ENCODE measurements at regions not wholly inside any gene's neighbourhood (a gene's known extent, or its start where the extent isn't known, plus 50 kb on each side); places are given as distances from the start of the nearest gene placed in this dataset.

- Histone ChIP-seq H3K27me3 (ENCODE audit: insufficient read depth, low read length) (no peaks in the 10 kb centered on the region), H2BK15ac (ENCODE audit: low read depth, low read length) (no peak overlapping the region), H3K4me1 (ENCODE audit: insufficient read depth, low read length) (no peaks in the 10 kb centered on the region), H3K23me2 (ENCODE audit: insufficient read length, low read depth, low read length, poor library complexity, severe bottlenecking) (no peaks in the 10 kb centered on the region), H3K14ac (ENCODE audit: insufficient read depth, low read length) (no peak overlapping the region; the same call in 1 of the 2 replicates), H2AK5ac (ENCODE audit: insufficient read length, low read length) (no peak overlapping the region), H3K79me2 (ENCODE audit: insufficient read depth, low read length) (no peaks in the 10 kb centered on the region), H3K4me2 (ENCODE audit: insufficient read depth, insufficient read length, low read length) (no peak overlapping the region), H3K9ac (ENCODE audit: extremely low read depth, insufficient read length, low read length) (no peak overlapping the region), H4K5ac (ENCODE audit: insufficient read length, low read depth, low read length) (no peak overlapping the region), H3K27ac (ENCODE audit: insufficient read length, low read depth, low read length) (no peak overlapping the region), H4K91ac (ENCODE audit: insufficient read length, low read depth, low read length) (no peak overlapping the region), H3K79me1 (ENCODE audit: insufficient read depth, low read depth, low read length, poor library complexity, severe bottlenecking) (no peaks in the 10 kb centered on the region), H3K56ac (ENCODE audit: insufficient read length, low read depth, low read length) (no peak overlapping the region), H4K8ac (replicated peaks; ENCODE audit: insufficient read length, low read depth, low read length) (no peak overlapping the region), H2BK20ac (ENCODE audit: low read depth, low read length, poor library complexity, severe bottlenecking) (no peak overlapping the region), H3K9me3 (ENCODE audit: control insufficient read depth, low read depth, low read length) (no peaks in the 10 kb centered on the region), H2BK5ac (ENCODE audit: insufficient read length, low read length) (no peak overlapping the region), H3K4ac (ENCODE audit: low read depth, low read length) (no peak overlapping the region), H2AFZ (ENCODE audit: low read length) (no peak overlapping the region), H3K18ac (ENCODE audit: insufficient read length, low read depth, low read length) (no peak overlapping the region), H4K20me1 (ENCODE audit: control insufficient read depth, insufficient read depth, insufficient read length) (no peaks in the 10 kb centered on the region), H3T11ph (ENCODE audit: low read length) (no peak overlapping the region), H2BK120ac (ENCODE audit: low read depth, low read length, poor library complexity, severe bottlenecking) (no peak overlapping the region), H3K23ac (ENCODE audit: insufficient read length, low read depth, low read length) (no peak overlapping the region), H2BK12ac (ENCODE audit: insufficient read length, low read depth, low read length) (no peak overlapping the region)
- WGBS (ENCODE audit: extremely low coverage, insufficient read length, low lambda C conversion rate), result no CpG with 5 or more reads among the region's 15 CpGs
- Mint-ChIP-seq H3K36me3 (ENCODE audit: insufficient read depth in 1 of 3, low read depth in 3 of 3) (peaks cover 0 to 9% (median 5%) of the 10 kb centered on the region in 3 experiments; a peak in 3 of 7 replicates), H3K27me3 (ENCODE audit: low read depth) (no peaks in the 10 kb centered on the region; the same call in 1 of the 2 replicates), H3K4me3 (no peak overlapping the region; a peak in 1 of 5 replicates), H3K27ac (peak overlapping the region in 1 of 3 experiments; percentile 8; a peak in 1 of 7 replicates), H3K9me3 (peaks cover 6 to 9% of the 10 kb centered on the region in 2 experiments; a peak in 4 of 5 replicates), H3K4me1 (peaks cover 9 to 13% of the 10 kb centered on the region in 2 experiments)
- no peak for TF ChIP-seq CTCF (conservative IDR thresholded peaks at IDR 0.05)
- no peak for DNase-seq
Measured at GRCh38 chr14:71165121-71166031, 258.1 kb downstream of the PCNX1 start.
